DMS53 treated with DMSO at 0.1 percent for 48 hours (cell line): ENCODE measurements at regions not wholly inside any gene's neighbourhood (a gene's known extent, or its start where the extent isn't known, plus 50 kb on each side); places are given as distances from the start of the nearest gene placed in this dataset.

Experiments used
- DNase-seq: peaks from one replicate; lab custom pipeline; 2025; ENCODE audit not compliant: unreplicated experiment; lab: John Stamatoyannopoulos, UW

- no peak for DNase-seq
Observed at GRCh38 chr15:39320886-39321285, 260.0 kb upstream of the THBS1 start.

GRCh38 chr15:39321977-39322376 lies 258.9 kb upstream of the THBS1 start:
- no peak for DNase-seq

GRCh38 chr15:39323157-39323556 lies 257.7 kb upstream of the THBS1 start:
- DNase-seq = no peak

GRCh38 chr15:39323706-39324105 lies 257.2 kb upstream of the THBS1 start:
- DNase-seq = no peak

GRCh38 chr15:39326306-39326975 lies 254.4 kb upstream of the THBS1 start:
- DNase-seq = no peak

GRCh38 chr15:39327005-39327730 lies 253.7 kb upstream of the THBS1 start:
- DNase-seq = no peak

- DNase-seq = no peak
Observed at GRCh38 chr15:39330061-39330460, 250.8 kb upstream of the THBS1 start.

- DNase-seq = no peak
Observed at GRCh38 chr15:39331584-39331983, 249.3 kb upstream of the THBS1 start.

- no peak for DNase-seq
Observed at GRCh38 chr15:39332846-39333245, 248.0 kb upstream of the THBS1 start.

- no peak for DNase-seq
Observed at GRCh38 chr15:39333393-39333792, 247.5 kb upstream of the THBS1 start.

- DNase-seq = no peak
Observed at GRCh38 chr15:39333896-39334295, 247.0 kb upstream of the THBS1 start.

- no peak for DNase-seq
Observed at GRCh38 chr15:39336926-39337325, 244.0 kb upstream of the THBS1 start.

- DNase-seq = no peak
Observed at GRCh38 chr15:39338251-39338650, 242.6 kb upstream of the THBS1 start.

- no peak for DNase-seq
Observed at GRCh38 chr15:39340903-39341645, 239.8 kb upstream of the THBS1 start.

- DNase-seq = no peak
Observed at GRCh38 chr15:39344662-39345141, 236.2 kb upstream of the THBS1 start.

- no peak for DNase-seq
Observed at GRCh38 chr15:39345176-39345575, 235.7 kb upstream of the THBS1 start.

- no peak for DNase-seq
Observed at GRCh38 chr15:39347453-39347852, 233.4 kb upstream of the THBS1 start.

- DNase-seq = no peak
Observed at GRCh38 chr15:39350785-39351184, 230.1 kb upstream of the THBS1 start.

GRCh38 chr15:39354189-39354588 lies 226.7 kb upstream of the THBS1 start:
- DNase-seq = no peak

GRCh38 chr15:39357480-39358268 lies 223.2 kb upstream of the THBS1 start:
- DNase-seq = no peak

- DNase-seq = no peak
Observed at GRCh38 chr15:39358441-39359041, 222.3 kb upstream of the THBS1 start.
